ENCODE measurements at regions not wholly inside any gene's neighbourhood (a gene's known extent, or its start where the extent isn't known, plus 50 kb on each side); places are given as distances from the start of the nearest gene placed in this dataset.
"Not testable (repeated sequence)": the region's sequence is repeated elsewhere in the genome, so short reads cannot be mapped to it uniquely, and the experiment has no call there.

DNA sequence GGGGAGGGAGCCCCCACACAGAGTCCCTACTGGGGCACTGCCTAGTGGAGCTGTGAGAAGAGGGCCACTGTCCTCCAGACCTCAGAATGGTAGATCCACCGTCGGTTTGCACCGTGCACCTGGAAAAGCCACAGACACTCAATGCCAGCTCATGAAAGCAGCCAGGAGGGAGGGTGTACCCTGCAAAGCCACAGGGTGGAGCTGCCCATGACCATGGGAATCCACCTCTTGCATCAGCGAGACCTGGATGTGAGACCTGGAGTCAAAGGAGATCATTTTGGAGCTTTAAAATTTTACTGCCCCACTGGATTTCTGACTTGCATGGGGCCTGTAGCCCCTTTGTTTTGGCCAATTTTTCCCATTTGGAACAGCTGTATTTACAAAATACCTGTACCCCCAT is 188.1 kb upstream of the IRX4 start:
- TF ChIP-seq, protein P1, sequence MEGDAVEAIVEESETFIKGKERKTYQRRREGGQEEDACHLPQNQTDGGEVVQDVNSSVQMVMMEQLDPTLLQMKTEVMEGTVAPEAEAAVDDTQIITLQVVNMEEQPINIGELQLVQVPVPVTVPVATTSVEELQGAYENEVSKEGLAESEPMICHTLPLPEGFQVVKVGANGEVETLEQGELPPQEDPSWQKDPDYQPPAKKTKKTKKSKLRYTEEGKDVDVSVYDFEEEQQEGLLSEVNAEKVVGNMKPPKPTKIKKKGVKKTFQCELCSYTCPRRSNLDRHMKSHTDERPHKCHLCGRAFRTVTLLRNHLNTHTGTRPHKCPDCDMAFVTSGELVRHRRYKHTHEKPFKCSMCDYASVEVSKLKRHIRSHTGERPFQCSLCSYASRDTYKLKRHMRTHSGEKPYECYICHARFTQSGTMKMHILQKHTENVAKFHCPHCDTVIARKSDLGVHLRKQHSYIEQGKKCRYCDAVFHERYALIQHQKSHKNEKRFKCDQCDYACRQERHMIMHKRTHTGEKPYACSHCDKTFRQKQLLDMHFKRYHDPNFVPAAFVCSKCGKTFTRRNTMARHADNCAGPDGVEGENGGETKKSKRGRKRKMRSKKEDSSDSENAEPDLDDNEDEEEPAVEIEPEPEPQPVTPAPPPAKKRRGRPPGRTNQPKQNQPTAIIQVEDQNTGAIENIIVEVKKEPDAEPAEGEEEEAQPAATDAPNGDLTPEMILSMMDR (IDR thresholded peaks at IDR 0.05; ENCODE audit: insufficient read depth, low read length, poor library complexity, severe bottlenecking): not testable (repeated sequence)
- TF ChIP-seq EZH2phosphoT487 (conservative IDR thresholded peaks at IDR 0.05; ENCODE audit: low read length): not testable (repeated sequence)
